Natural killer cell (primary cell): ENCODE measurements at regions not wholly inside any gene's neighbourhood (a gene's known extent, or its start where the extent isn't known, plus 50 kb on each side); places are given as distances from the start of the nearest gene placed in this dataset.
A peak's percentile ranks its signal among the peaks of the same experiment; 100 is the strongest.
"Not testable (repeated sequence)": the region's sequence is repeated elsewhere in the genome, so short reads cannot be mapped to it uniquely, and the experiment has no call there.

ENCODE experiments used
- ATAC-seq, 3 donors: fragments of 150-1000 bp in 2 of 3; fragments of 200-7000 bp in 1 of 3; cut with Tn5 transposase; 1 replicate in 1 of 3; 2 replicates in 2 of 3; pipeline ENCODE4 v1.10.0; 2021; ENCODE audit warnings: mild to moderate bottlenecking in 2 of 3, moderate library complexity in 2 of 3
- DNase-seq, 2 donors: peaks; one replicate each; pipeline versions ENCODE4 v3.0.0 to v3.0.0-alpha.2; 2013 to 2021; ENCODE audit warnings: mixed read lengths in 1 of 2
- H3K27ac ChIP-seq: one replicate; pipeline ENCODE4 v1.5.1; 2013; ENCODE audit warnings: mild to moderate bottlenecking, low read length
- H3K27me3 ChIP-seq: one replicate; pipeline ENCODE4 v1.6.1; 2013; ENCODE audit warnings: low read length; ENCODE audit not compliant: control insufficient read depth, insufficient read depth
- H3K36me3 ChIP-seq: one replicate; pipeline ENCODE4 v1.6.1; 2013; ENCODE audit warnings: low read length; ENCODE audit not compliant: control insufficient read depth, insufficient read depth
- H3K4me1 ChIP-seq: one replicate; pipeline ENCODE4 v1.6.1; 2013; ENCODE audit warnings: low read length; ENCODE audit not compliant: control insufficient read depth, insufficient read depth
- H3K4me3 ChIP-seq: one replicate; pipeline ENCODE4 v1.5.1; 2013; ENCODE audit warnings: low read length
- H3K9me3 ChIP-seq: one replicate; pipeline ENCODE4 v1.6.1; 2013; ENCODE audit warnings: low read length; ENCODE audit not compliant: control insufficient read depth, insufficient read depth
- H3K27ac Mint-ChIP-seq, 2 donors: one replicate each; pipeline ENCODE4 v1.8.0; 2022; ENCODE audit warnings: mild to moderate bottlenecking in 2 of 2, mixed read lengths in 2 of 2, moderate library complexity in 1 of 2
- H3K27me3 Mint-ChIP-seq, 2 donors: one replicate each; pipeline ENCODE4 v1.8.0; 2022; ENCODE audit warnings: low read depth in 2 of 2, mixed read lengths in 2 of 2
- H3K36me3 Mint-ChIP-seq: one replicate; pipeline ENCODE4 v1.8.0; 2022; ENCODE audit warnings: mixed read lengths
- H3K4me1 Mint-ChIP-seq, 2 donors: one replicate each; pipeline ENCODE4 v1.8.0; 2022; ENCODE audit warnings: mixed read lengths in 2 of 2
- H3K4me3 Mint-ChIP-seq: one replicate; pipeline ENCODE4 v1.8.0; 2022; ENCODE audit warnings: mild to moderate bottlenecking, moderate library complexity, mixed read lengths
- H3K9me3 Mint-ChIP-seq, 2 donors: one replicate each; pipeline ENCODE4 v1.8.0; 2022; ENCODE audit warnings: mixed read lengths in 2 of 2
- WGBS: methylation state at CpG from one replicate; pipeline ENCODE4 v1.1.7; 2013; ENCODE audit warnings: missing lambda C conversion rate; ENCODE audit not compliant: insufficient coverage; 5-methylcytosine and 5-hydroxymethylcytosine counted together
- intact Hi-C: fragments of 100-400 bp; cut with micrococcal nuclease; formaldehyde crosslinking; loops from one replicate; pipeline ENCODE4 v1.14.2; 2022
- TF ChIP-seq, protein P1 (sequence below): fragments of 200-600 bp; IDR thresholded peaks from one replicate; pipeline ENCODE4 v1.8.0; 2022; ENCODE audit warnings: antibody characterized with exemption

- intact Hi-C loops: no loop called here
- H3K27me3 Mint-ChIP-seq: no peaks in the 10 kb centered on the region
- H3K4me1 Mint-ChIP-seq: peaks cover 6 to 7% of the 10 kb centered on the region in 2 donors
- H3K27me3 ChIP-seq: no peaks in the 10 kb centered on the region
- ATAC-seq (peak in 2 of 3 donors; percentile 44 to 51), DNase-seq (peak in 1 of 2 donors; percentile 41)
- H3K36me3 ChIP-seq: no peaks in the 10 kb centered on the region
- peaks cover 10% of the 10 kb centered on the region for H3K4me1 ChIP-seq
- TF ChIP-seq, protein P1, sequence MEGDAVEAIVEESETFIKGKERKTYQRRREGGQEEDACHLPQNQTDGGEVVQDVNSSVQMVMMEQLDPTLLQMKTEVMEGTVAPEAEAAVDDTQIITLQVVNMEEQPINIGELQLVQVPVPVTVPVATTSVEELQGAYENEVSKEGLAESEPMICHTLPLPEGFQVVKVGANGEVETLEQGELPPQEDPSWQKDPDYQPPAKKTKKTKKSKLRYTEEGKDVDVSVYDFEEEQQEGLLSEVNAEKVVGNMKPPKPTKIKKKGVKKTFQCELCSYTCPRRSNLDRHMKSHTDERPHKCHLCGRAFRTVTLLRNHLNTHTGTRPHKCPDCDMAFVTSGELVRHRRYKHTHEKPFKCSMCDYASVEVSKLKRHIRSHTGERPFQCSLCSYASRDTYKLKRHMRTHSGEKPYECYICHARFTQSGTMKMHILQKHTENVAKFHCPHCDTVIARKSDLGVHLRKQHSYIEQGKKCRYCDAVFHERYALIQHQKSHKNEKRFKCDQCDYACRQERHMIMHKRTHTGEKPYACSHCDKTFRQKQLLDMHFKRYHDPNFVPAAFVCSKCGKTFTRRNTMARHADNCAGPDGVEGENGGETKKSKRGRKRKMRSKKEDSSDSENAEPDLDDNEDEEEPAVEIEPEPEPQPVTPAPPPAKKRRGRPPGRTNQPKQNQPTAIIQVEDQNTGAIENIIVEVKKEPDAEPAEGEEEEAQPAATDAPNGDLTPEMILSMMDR: no peak
- no peaks in the 10 kb centered on the region for H3K36me3 Mint-ChIP-seq
- no peak overlapping the region for H3K4me3 ChIP-seq
- no peak overlapping the region for H3K27ac ChIP-seq
- 50% methylated on average over 7 of the region's 7 CpGs for WGBS
- H3K4me3 Mint-ChIP-seq: no peak overlapping the region
- H3K27ac Mint-ChIP-seq: no peak overlapping the region
- no peaks in the 10 kb centered on the region for H3K9me3 Mint-ChIP-seq
- no peaks in the 10 kb centered on the region for H3K9me3 ChIP-seq
Measured at GRCh38 chr11:121372671-121373429, 79.3 kb upstream of the SORL1 start.

DNA sequence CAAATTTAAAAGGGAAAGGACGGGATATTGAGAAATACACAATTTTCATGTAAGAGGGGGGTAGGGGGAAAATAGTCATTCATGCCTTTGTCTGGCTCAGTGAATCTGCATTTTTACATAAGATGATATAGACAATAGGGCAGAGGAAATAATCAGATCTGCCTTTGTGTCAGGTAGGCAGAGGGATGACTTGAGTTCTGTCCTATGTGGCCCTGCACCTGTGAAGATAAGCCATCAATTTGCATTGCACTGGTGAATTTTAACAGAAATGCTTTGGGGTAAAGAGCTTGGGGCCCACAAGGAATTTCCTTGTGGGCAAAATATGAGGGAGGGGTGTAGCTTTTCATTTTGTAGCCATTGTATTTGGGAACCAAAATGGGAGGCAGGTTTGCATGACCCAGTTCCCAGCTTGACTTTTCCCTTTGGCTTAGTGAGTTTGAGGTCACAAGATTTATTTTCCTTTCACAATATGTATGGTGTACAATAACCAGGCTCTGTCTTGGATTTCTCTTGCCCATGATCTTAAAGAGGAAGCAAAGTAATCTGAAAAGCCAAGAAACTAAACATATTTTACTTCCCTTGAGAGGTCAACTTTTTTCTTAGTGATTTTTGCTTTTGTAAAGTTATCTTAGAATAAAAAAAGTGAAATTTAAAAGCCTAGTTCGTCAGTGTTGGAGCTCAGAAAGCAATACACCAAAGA is 77.7 kb upstream of the SORL1 start:
- Mint-ChIP-seq H3K27ac (no peak overlapping the region), H3K4me1 (peaks cover 6% of the 10 kb centered on the region in 2 donors), H3K4me3 (no peak overlapping the region), H3K36me3 (no peaks in the 10 kb centered on the region), H3K9me3 (no peaks in the 10 kb centered on the region), H3K27me3 (no peaks in the 10 kb centered on the region)
- Histone ChIP-seq H3K4me1 (peaks cover 10% of the 10 kb centered on the region), H3K9me3 (no peaks in the 10 kb centered on the region), H3K36me3 (no peaks in the 10 kb centered on the region), H3K4me3 (no peak overlapping the region), H3K27me3 (no peaks in the 10 kb centered on the region), H3K27ac (no peak overlapping the region)
- ATAC-seq (no peak), DNase-seq (no peak)
- intact Hi-C loops: no loop called here
- WGBS: 98% methylated on average over 2 of the region's 2 CpGs
- TF ChIP-seq, protein P1: no peak

DNA sequence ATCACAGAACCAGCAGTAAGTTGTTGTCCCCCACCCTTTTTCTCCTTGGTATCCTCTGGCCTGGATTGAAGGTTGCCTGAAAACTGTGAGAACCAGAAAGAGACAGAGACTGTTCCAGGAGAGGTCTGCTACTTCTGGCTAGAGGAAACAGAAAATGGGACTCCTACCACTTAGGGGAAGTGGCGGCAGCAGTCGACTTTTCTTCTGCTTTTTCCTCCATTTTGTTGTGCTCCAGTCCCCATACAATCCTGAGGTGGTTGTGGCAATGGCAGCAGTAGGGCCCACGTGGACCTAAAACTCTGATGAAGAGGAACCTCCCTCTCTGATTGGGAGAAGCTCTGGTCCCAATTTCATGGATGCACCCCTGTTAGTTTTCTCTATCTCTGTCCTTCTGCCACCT is 76.0 kb upstream of the SORL1 start:
- DNase-seq: no peak
- TF ChIP-seq, protein P1: no peak
- H3K36me3 ChIP-seq: no peaks in the 10 kb centered on the region
- H3K27ac Mint-ChIP-seq: no peak overlapping the region
- H3K9me3 ChIP-seq: no peaks in the 10 kb centered on the region
- peaks cover 10% of the 10 kb centered on the region for H3K4me1 ChIP-seq
- no peaks in the 10 kb centered on the region for H3K9me3 Mint-ChIP-seq
- intact Hi-C loops: no loop called here
- H3K4me3 Mint-ChIP-seq: no peak overlapping the region
- H3K27me3 Mint-ChIP-seq: no peaks in the 10 kb centered on the region
- H3K27me3 ChIP-seq: no peaks in the 10 kb centered on the region
- H3K27ac ChIP-seq: no peak overlapping the region
- peaks cover 6% of the 10 kb centered on the region in 2 donors for H3K4me1 Mint-ChIP-seq
- no peaks in the 10 kb centered on the region for H3K36me3 Mint-ChIP-seq
- WGBS: 58% methylated on average over 3 of the region's 3 CpGs
- ATAC-seq: no peak
- H3K4me3 ChIP-seq: no peak overlapping the region

- H3K4me3 ChIP-seq, H3K36me3 Mint-ChIP-seq, H3K4me1 Mint-ChIP-seq, H3K27me3 ChIP-seq, H3K4me3 Mint-ChIP-seq, H3K27ac ChIP-seq, H3K9me3 Mint-ChIP-seq, H3K27me3 Mint-ChIP-seq, H3K36me3 ChIP-seq, H3K27ac Mint-ChIP-seq, ATAC-seq, intact Hi-C loops, H3K9me3 ChIP-seq, H3K4me1 ChIP-seq: not testable (repeated sequence)
- DNase-seq: peak in 1 of 2 donors; percentile 31
- WGBS: 90% methylated on average over 2 of the region's 2 CpGs
Measured at GRCh38 chr11:121379145-121379810, 72.8 kb upstream of the SORL1 start.
